GM12878 (cell line): ENCODE measurements at regions not wholly inside any gene's neighbourhood (a gene's known extent, or its start where the extent isn't known, plus 50 kb on each side); places are given as distances from the start of the nearest gene placed in this dataset.

Source experiments
- ATAC-seq: fragments of 200-7000 bp; cut with Tn5 transposase; 3 replicates; pipeline ENCODE4 v1.9.1; 2020; ENCODE audit warnings: mild to moderate bottlenecking, moderate library complexity
- BruUV-seq: library from RNA; stranded (reverse); fragments of 400-500 nt; replicated peaks from 2 replicates; lab custom pipeline; 2021; lab: Mats Ljungman, UMichigan
- CTCF ChIA-PET: fragments of 300-600 bp; sonication (Branson Sonifier 250); formaldehyde crosslinking; extraction: SDS; loops from one replicate; lab custom pipeline; 2021; ENCODE audit warnings: inconsistent platforms; lab: Yijun Ruan, JAX
- POLR2A ChIA-PET: fragments of 350-600 bp; formaldehyde crosslinking; extraction: SDS; loops from one replicate; lab custom pipeline; 2021; ENCODE audit warnings: inconsistent platforms; lab: Charles Lee
- RAD21 ChIA-PET: fragments of 300-600 bp; sonication (Branson Sonifier 250); formaldehyde crosslinking; loops from one replicate; lab custom pipeline; 2023; ENCODE audit warnings: antibody characterized with exemption; ENCODE audit not compliant: unreplicated experiment; lab: Charles Lee
- SMC1A ChIA-PET: fragments of 300-600 bp; sonication (Branson Sonifier 250); formaldehyde crosslinking; loops from one replicate; lab custom pipeline; 2023; ENCODE audit not compliant: unreplicated experiment, uncharacterized antibody; lab: Charles Lee
- DNase-seq: peaks from one replicate; pipeline ENCODE4 v3.0.0-alpha.2; 2011; ENCODE audit warnings: low read depth, low spot score
- FAIRE-seq: peaks from 3 replicates; lab custom pipeline; 2011; peaks lifted over from hg19 to GRCh38; lab: Jason Lieb, UNC
- H2AFZ ChIP-seq: 2 replicates; pipeline ENCODE4 v1.6.0; 2011; ENCODE audit warnings: low read depth, low read length, control low read depth; ENCODE audit not compliant: control insufficient read depth
- H3K27ac ChIP-seq: 2 replicates; pipeline ENCODE4 v1.5.1; 2011; ENCODE audit warnings: control low read depth; ENCODE audit not compliant: control insufficient read depth, insufficient read depth
- H3K27me3 ChIP-seq, 2 experiments: replicated peaks in 1 of 2; 2 replicates each; pipeline versions ENCODE4 v1.6.0 to v1.6.1; 2011; ENCODE audit warnings: low read length in 1 of 2; ENCODE audit not compliant: control insufficient read depth in 2 of 2, insufficient read depth in 2 of 2
- H3K36me3 ChIP-seq, 2 experiments: 2 replicates each; pipeline ENCODE4 v1.5.1; 2011; ENCODE audit warnings: low read length in 1 of 2; ENCODE audit not compliant: control insufficient read depth in 2 of 2, insufficient read depth in 2 of 2
- H3K4me1 ChIP-seq: 2 replicates; pipeline ENCODE4 v1.6.1; 2011; ENCODE audit warnings: mild to moderate bottlenecking, low read length, moderate library complexity, mixed read lengths; ENCODE audit not compliant: control insufficient read depth, insufficient read depth
- H3K4me2 ChIP-seq: 2 replicates; pipeline ENCODE4 v1.6.0; 2011; ENCODE audit warnings: control low read depth; ENCODE audit not compliant: control insufficient read depth, insufficient read depth
- H3K4me3 ChIP-seq: fragments of 200-600 bp; sonication (generic); 2 replicates; pipeline ENCODE4 v1.5.1; 2016
- H3K79me2 ChIP-seq: 2 replicates; pipeline ENCODE4 v1.6.0; 2011; ENCODE audit warnings: low read length; ENCODE audit not compliant: control insufficient read depth, insufficient read depth
- H3K9ac ChIP-seq: 2 replicates; pipeline ENCODE4 v1.8.0; 2011; ENCODE audit warnings: low read length, control low read depth, mixed read lengths; ENCODE audit not compliant: control insufficient read depth, insufficient read depth
- H3K9me3 ChIP-seq: replicated peaks from 3 replicates; pipeline ENCODE4 v1.5.1; 2011; ENCODE audit warnings: mild to moderate bottlenecking, low read length; ENCODE audit not compliant: control insufficient read depth, insufficient read depth
- H4K20me1 ChIP-seq: 2 replicates; pipeline ENCODE4 v1.6.0; 2011; ENCODE audit not compliant: control insufficient read depth, insufficient read depth
- EED ChIP-seq: sonication (generic); IDR thresholded peaks from 2 replicates; pipeline ENCODE4 v1.6.1; 2016; ENCODE audit warnings: antibody characterized with exemption, low read depth
- GATAD2B ChIP-seq: fragments of 450-650 bp; conservative IDR thresholded peaks from 2 replicates; pipeline ENCODE4 v1.6.1; 2017; ENCODE audit warnings: low read depth, mild to moderate bottlenecking, moderate library complexity
- HCFC1 ChIP-seq: fragments of 150-350 bp; IDR thresholded peaks from 2 replicates; pipeline ENCODE4 v1.6.1; 2014; ENCODE audit warnings: low read length
- HDAC6 ChIP-seq: fragments of 200-600 bp; sonication (generic); IDR thresholded peaks from one replicate; pipeline ENCODE4 v1.8.0; 2017; ENCODE audit warnings: antibody characterized with exemption; ENCODE audit not compliant: unreplicated experiment
- IRF3 ChIP-seq: fragments of 450-650 bp; IDR thresholded peaks from 2 replicates; pipeline ENCODE4 v1.6.1; 2014; ENCODE audit warnings: mild to moderate bottlenecking
- MXI1 ChIP-seq: fragments of 150-350 bp; IDR thresholded peaks from 2 replicates; pipeline ENCODE4 v1.6.1; 2011; ENCODE audit warnings: low read depth, mild to moderate bottlenecking, inconsistent platforms, low read length, improper control_type of control experiment
- NFIC ChIP-seq: IDR thresholded peaks from 2 replicates; pipeline ENCODE4 v1.6.1; 2012; ENCODE audit warnings: low read depth, mild to moderate bottlenecking, inconsistent platforms, low read length, moderate library complexity
- POU2F2 ChIP-seq: IDR thresholded peaks from 3 replicates; pipeline ENCODE4 v1.6.1; 2011; ENCODE audit warnings: low read depth, mild to moderate bottlenecking, low read length, borderline replicate concordance
- RCOR1 ChIP-seq: conservative IDR thresholded peaks from 2 replicates; pipeline ENCODE4 v1.6.1; 2012; ENCODE audit warnings: low read depth, low read length, improper control_type of control experiment
- REST ChIP-seq: IDR thresholded peaks from 2 replicates; pipeline ENCODE4 v1.6.1; 2012; ENCODE audit warnings: mild to moderate bottlenecking, low read depth, low read length
- RFX5 ChIP-seq: IDR thresholded peaks from 2 replicates; pipeline ENCODE4 v1.6.1; 2011; ENCODE audit warnings: low read depth, low read length, improper control_type of control experiment
- SKIL ChIP-seq: fragments of 450-650 bp; IDR thresholded peaks from 2 replicates; pipeline ENCODE4 v1.6.1; 2017; ENCODE audit warnings: mild to moderate bottlenecking, low read depth, inconsistent platforms; ENCODE audit not compliant: poor library complexity, severe bottlenecking
- SRF ChIP-seq, 2 experiments: IDR thresholded peaks; 2 replicates each; pipeline ENCODE4 v1.6.1; 2011; ENCODE audit warnings: low read depth in 2 of 2, low read length in 2 of 2, mild to moderate bottlenecking in 1 of 2, moderate library complexity in 1 of 2
- SUZ12 ChIP-seq: fragments of 200-600 bp; sonication (generic); IDR thresholded peaks from one replicate; pipeline ENCODE4 v1.6.1; 2018; ENCODE audit warnings: antibody characterized with exemption, mild to moderate bottlenecking; ENCODE audit not compliant: unreplicated experiment
- TBL1XR1 ChIP-seq: IDR thresholded peaks from 2 replicates; pipeline ENCODE4 v1.6.1; 2012; ENCODE audit warnings: low read depth, low read length, improper control_type of control experiment
- USF2 ChIP-seq: IDR thresholded peaks from 2 replicates; pipeline ENCODE4 v1.6.1; 2011; ENCODE audit warnings: low read depth, low read length, improper control_type of control experiment, borderline replicate concordance
- YBX1 ChIP-seq: fragments of 450-650 bp; IDR thresholded peaks from 2 replicates; pipeline ENCODE4 v1.6.1; 2016; ENCODE audit warnings: antibody characterized with exemption
- WGBS: methylation state at CpG from one replicate; pipeline ENCODE4 v1.1.6; 2016; ENCODE audit warnings: low lambda C conversion rate; ENCODE audit not compliant: insufficient replicate concordance, insufficient coverage; ENCODE audit errors: missing lambda C conversion rate; 5-methylcytosine and 5-hydroxymethylcytosine counted together
- in situ Hi-C: fragments of 300-500 bp; cut with MboI; formaldehyde crosslinking; loops from 9 replicates; pipeline ENCODE4 v1.14.3; 2018; ENCODE audit warnings: mixed read lengths
- intact Hi-C: fragments of 100-400 bp; cut with micrococcal nuclease; formaldehyde crosslinking; loops from one replicate; pipeline ENCODE4 v1.14.2; 2022; ENCODE audit not compliant: unreplicated experiment

GRCh38 chr11:95414217-95414616, 183.2 kb upstream of the SESN3 start:
- BruUV-seq, result no TSS peak
- ATAC-seq (no peak), FAIRE-seq (no peak), DNase-seq (no peak)
- in situ Hi-C loops (no loop called here), intact Hi-C loops (no loop called here)
- Histone ChIP-seq H2AFZ (no peak overlapping the region), H4K20me1 (no peaks in the 10 kb centered on the region), H3K36me3 (no peaks in the 10 kb centered on the region), H3K4me3 (no peak overlapping the region), H3K9me3 (no peaks in the 10 kb centered on the region), H3K79me2 (no peaks in the 10 kb centered on the region), H3K4me2 (no peak overlapping the region), H3K9ac (no peak overlapping the region), H3K4me1 (no peaks in the 10 kb centered on the region), H3K27ac (no peak overlapping the region), H3K27me3 (no peaks in the 10 kb centered on the region)
- WGBS, result 30% methylated on average over 2 of the region's 2 CpGs
- POLR2A ChIA-PET, result no interaction called here
- RAD21 ChIA-PET, result no interaction called here
- SMC1A ChIA-PET, result interaction anchor here (1.1 kb wide), 1 partner anchor 30 kb away, joined by 3 read pairs; no protein-coding TSS in a partner anchor
- CTCF ChIA-PET, result no interaction called here
- no peak for TF ChIP-seq MXI1
- no peak for TF ChIP-seq NFIC
- no peak for TF ChIP-seq EED
- TF ChIP-seq HDAC6, result no peak
- TF ChIP-seq RCOR1, result no peak
- TF ChIP-seq HCFC1, result no peak
- TF ChIP-seq SKIL, result no peak
- no peak for TF ChIP-seq GATAD2B
- no peak for TF ChIP-seq SRF (IDR thresholded peaks at IDR 0.05; ENCODE audit: low read depth in 2 of 2, low read length in 2 of 2)
- TF ChIP-seq POU2F2, result no peak
- TF ChIP-seq SUZ12, result no peak
- no peak for TF ChIP-seq USF2
- TF ChIP-seq YBX1, result no peak
- no peak for TF ChIP-seq TBL1XR1
- no peak for TF ChIP-seq REST
- TF ChIP-seq RFX5, result no peak
- no peak for TF ChIP-seq IRF3
